ENCODE measurements at regions not wholly inside any gene's neighbourhood (a gene's known extent, or its start where the extent isn't known, plus 50 kb on each side); places are given as distances from the start of the nearest gene placed in this dataset.

GRCh38 chr5:60014331-60014730, 120.8 kb upstream of the PDE4D start:
- intact Hi-C loops (cut with micrococcal nuclease; ENCODE audit: unreplicated experiment) (no loop called here), in situ Hi-C loops (cut with MboI) (no loop called here)
- no TSS peak for BruUV-seq (replicated peaks)
- no peak for DNase-seq (ENCODE audit: low read depth, low spot score)
- POLR2A ChIA-PET, result no interaction called here
- Histone ChIP-seq H3K9me3 (replicated peaks; ENCODE audit: control insufficient read depth, insufficient read depth, low read length) (no peaks in the 10 kb centered on the region; the same call in 2 of the 3 replicates), H3K9ac (ENCODE audit: control insufficient read depth, insufficient read depth, low read length) (no peak overlapping the region), H4K20me1 (ENCODE audit: control insufficient read depth, insufficient read depth) (no peaks in the 10 kb centered on the region), H3K4me1 (ENCODE audit: control insufficient read depth, insufficient read depth, low read length) (peaks cover 3% of the 10 kb centered on the region; the same call in 1 of the 2 replicates), H3K79me2 (ENCODE audit: control insufficient read depth, insufficient read depth, low read length) (no peaks in the 10 kb centered on the region), H3K27me3 (replicated peaks in 1 of 2; ENCODE audit: control insufficient read depth in 2 of 2, insufficient read depth in 2 of 2, low read length in 1 of 2) (no peaks in the 10 kb centered on the region; a peak in 1 of 4 replicates), H3K4me2 (ENCODE audit: control insufficient read depth, insufficient read depth) (no peak overlapping the region), H3K36me3 (ENCODE audit: control insufficient read depth in 2 of 2, insufficient read depth in 2 of 2, low read length in 1 of 2) (no peaks in the 10 kb centered on the region), H3K27ac (ENCODE audit: control insufficient read depth, insufficient read depth) (no peak overlapping the region), H3K4me3 (no peak overlapping the region), H2AFZ (ENCODE audit: control insufficient read depth, low read depth, low read length) (no peak overlapping the region)
- RAD21 ChIA-PET (ENCODE audit: unreplicated experiment), result no interaction called here
- FAIRE-seq, result no peak
- ATAC-seq, result no peak
- 23% methylated on average over 2 of the region's 2 CpGs for WGBS (ENCODE audit: insufficient coverage, insufficient replicate concordance, low lambda C conversion rate, missing lambda C conversion rate)
- no peak for TF ChIP-seq PBX3 (IDR thresholded peaks at IDR 0.05; ENCODE audit: insufficient replicate concordance, low read depth, low read length)
- no peak for TF ChIP-seq SRF (IDR thresholded peaks at IDR 0.05; ENCODE audit: low read depth in 2 of 2, low read length in 2 of 2)
- no peak for TF ChIP-seq SREBF1 (IDR thresholded peaks at IDR 0.05; ENCODE audit: low read length)
- CTCF ChIA-PET, result no interaction called here
- SMC1A ChIA-PET (ENCODE audit: uncharacterized antibody, unreplicated experiment), result no interaction called here

DNA sequence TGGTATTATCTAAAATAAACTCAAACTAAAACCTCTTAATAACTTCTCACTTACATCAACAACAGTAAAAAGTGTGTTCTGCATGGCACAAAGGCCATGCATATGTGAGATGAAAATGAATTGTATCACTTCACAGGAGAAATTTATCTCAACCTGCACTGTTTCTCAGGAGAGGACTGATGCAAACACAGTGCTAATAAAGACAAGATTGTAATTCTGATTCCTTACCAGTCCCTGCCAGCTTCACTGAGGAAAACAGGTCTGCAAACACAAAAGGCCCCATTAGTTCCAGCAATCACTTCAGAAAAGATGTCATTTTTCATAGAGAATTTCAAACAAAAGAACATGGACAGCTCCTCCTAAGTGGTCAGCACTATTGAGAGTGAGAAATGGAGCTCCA, 117.3 kb upstream of the PDE4D start:
- Histone ChIP-seq H2AFZ (ENCODE audit: control insufficient read depth, low read depth, low read length) (no peak overlapping the region), H3K4me1 (ENCODE audit: control insufficient read depth, insufficient read depth, low read length) (no peaks in the 10 kb centered on the region), H3K36me3 (ENCODE audit: control insufficient read depth in 2 of 2, insufficient read depth in 2 of 2, low read length in 1 of 2) (no peaks in the 10 kb centered on the region), H3K27ac (ENCODE audit: control insufficient read depth, insufficient read depth) (no peak overlapping the region), H3K9me3 (replicated peaks; ENCODE audit: control insufficient read depth, insufficient read depth, low read length) (no peaks in the 10 kb centered on the region), H3K9ac (ENCODE audit: control insufficient read depth, insufficient read depth, low read length) (no peak overlapping the region), H3K79me2 (ENCODE audit: control insufficient read depth, insufficient read depth, low read length) (no peaks in the 10 kb centered on the region), H3K27me3 (replicated peaks in 1 of 2; ENCODE audit: control insufficient read depth in 2 of 2, insufficient read depth in 2 of 2, low read length in 1 of 2) (no peaks in the 10 kb centered on the region), H3K4me3 (no peak overlapping the region), H3K4me2 (ENCODE audit: control insufficient read depth, insufficient read depth) (no peak overlapping the region), H4K20me1 (ENCODE audit: control insufficient read depth, insufficient read depth) (no peaks in the 10 kb centered on the region)
- ChIA-PET SMC1A (ENCODE audit: uncharacterized antibody, unreplicated experiment) (no interaction called here), RAD21 (ENCODE audit: unreplicated experiment) (no interaction called here), POLR2A (no interaction called here), CTCF (interaction anchor here (0.9 kb wide), 1 partner anchor 276 kb away, joined by 4 read pairs; no protein-coding TSS in a partner anchor)
- intact Hi-C loops (cut with micrococcal nuclease; ENCODE audit: unreplicated experiment) (no loop called here), in situ Hi-C loops (cut with MboI) (no loop called here)
- TF ChIP-seq E2F4 (IDR thresholded peaks at IDR 0.05; ENCODE audit: low read depth, low read length), result no peak
- no peak for TF ChIP-seq TARDBP (IDR thresholded peaks at IDR 0.05; ENCODE audit: borderline replicate concordance)
- no peak for TF ChIP-seq EED (IDR thresholded peaks at IDR 0.05; ENCODE audit: low read depth)
- TF ChIP-seq KAT2A (conservative IDR thresholded peaks at IDR 0.05; ENCODE audit: control insufficient read depth, low read depth, low read length), result no peak
- no peak for TF ChIP-seq CBFB (IDR thresholded peaks at IDR 0.05; ENCODE audit: low read depth)
- TF ChIP-seq CHD2 (IDR thresholded peaks at IDR 0.05; ENCODE audit: borderline replicate concordance, low read depth, low read length), result no peak
- ATAC-seq (no peak), DNase-seq (ENCODE audit: low read depth, low spot score) (no peak), FAIRE-seq (no peak)
- no TSS peak for BruUV-seq (replicated peaks)
